ENCODE measurements at regions not wholly inside any gene's neighbourhood (a gene's known extent, or its start where the extent isn't known, plus 50 kb on each side); places are given as distances from the start of the nearest gene placed in this dataset.

DNA sequence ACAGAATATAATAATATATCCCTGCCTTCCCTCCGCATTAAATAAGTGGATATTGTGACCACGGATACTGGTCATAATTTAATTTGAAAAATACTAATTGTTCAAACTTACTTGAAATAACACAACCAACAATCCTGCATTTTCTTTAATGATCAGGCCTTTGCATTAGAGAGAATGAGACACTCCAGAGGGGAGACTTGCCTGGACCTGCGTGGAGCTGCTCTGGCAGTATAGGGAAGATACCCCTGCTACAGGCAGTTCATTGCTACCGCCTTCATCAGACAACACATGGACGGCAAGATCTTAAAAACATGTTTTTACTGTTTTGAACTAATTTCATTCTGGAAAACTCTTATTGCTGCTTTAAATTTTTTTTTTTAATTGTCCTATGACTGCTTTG, 211.0 kb upstream of the FAR2 start:
- DNase-seq (ENCODE audit: low read depth): no peak

- DNase-seq (ENCODE audit: low read depth): no peak
Observed at GRCh38 chr12:28938581-28939235, 210.4 kb upstream of the FAR2 start.

DNA sequence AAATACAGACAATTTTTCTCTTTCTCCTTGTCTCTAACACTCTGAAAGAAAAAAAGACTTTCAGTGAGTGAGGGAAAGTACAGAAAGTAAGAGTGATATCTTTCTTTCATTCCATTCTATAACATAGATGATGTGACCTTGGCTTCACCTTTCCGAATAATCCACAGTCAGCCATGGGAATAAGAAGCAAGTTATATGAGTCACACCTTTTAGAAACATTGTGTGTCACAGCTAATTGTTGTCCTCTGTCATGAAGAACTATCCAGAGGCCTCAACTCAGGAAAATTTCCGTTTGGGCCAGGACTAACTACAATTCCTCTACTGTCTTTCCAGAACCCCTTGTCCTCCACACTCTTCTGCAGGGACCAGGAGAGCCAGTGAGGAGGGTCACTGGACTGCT, 209.7 kb upstream of the FAR2 start:
- DNase-seq (ENCODE audit: low read depth): no peak

DNA sequence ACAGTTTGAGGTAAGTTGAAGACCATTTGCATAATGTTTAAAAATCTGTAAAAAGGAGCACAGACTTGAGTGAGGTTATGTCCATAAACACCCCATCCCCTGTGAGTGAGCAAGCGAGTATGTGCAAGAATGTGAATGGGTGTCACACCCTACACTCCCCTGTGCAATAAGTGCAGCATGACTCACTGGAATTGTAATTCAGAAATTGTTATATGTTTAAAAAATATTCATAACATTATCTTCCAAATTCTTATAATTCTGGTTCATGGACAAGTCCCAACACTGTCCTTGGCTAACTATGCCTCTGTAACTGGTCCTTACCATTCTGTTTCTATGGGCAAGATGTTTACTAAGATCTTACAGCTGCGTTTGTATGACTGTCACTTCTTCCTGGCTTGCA, 207.8 kb upstream of the FAR2 start:
- DNase-seq (ENCODE audit: low read depth): no peak

DNA sequence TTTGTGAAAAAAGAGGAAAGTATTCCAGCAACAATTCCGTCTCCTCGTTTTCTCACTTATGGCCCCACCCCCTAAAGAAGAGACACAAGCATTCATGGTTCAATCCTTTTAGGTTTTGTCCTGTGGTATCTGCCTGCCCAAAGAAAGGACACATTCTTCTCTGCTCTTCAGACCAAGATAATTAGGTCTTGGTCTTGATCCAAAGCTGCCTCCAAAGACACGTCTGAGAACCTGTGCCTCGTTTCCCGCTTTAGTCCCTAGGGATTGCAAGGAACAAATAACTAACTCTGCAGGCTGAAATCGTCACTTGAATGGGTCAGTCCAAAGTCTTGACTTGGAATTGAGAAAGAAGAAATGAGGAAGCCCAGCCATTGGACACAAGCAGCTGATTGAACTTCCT, 202.7 kb upstream of the FAR2 start:
- no peak for DNase-seq (ENCODE audit: low read depth)

- DNase-seq (ENCODE audit: low read depth): no peak
Observed at GRCh38 chr12:28948685-28949084, 200.4 kb upstream of the FAR2 start.

DNA sequence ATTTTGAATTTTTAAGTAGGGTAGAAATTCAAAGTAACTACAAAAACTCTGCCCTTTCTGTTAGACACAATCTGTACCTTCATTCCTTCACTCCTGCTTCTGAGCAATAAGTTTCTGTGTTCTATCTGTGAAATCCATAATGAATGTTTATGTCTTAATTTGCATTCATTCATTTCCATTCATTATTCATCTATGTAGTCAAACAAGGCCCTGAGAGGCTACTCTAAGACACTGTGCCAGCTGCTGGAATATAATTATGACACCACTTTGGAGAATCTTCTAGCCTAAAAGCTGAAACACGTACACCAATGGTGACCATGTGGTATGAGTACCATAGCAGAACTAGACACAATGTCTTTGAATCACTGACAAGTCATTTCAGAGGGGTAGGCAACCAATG, 199.9 kb upstream of the FAR2 start:
- DNase-seq (ENCODE audit: low read depth): no peak

DNA sequence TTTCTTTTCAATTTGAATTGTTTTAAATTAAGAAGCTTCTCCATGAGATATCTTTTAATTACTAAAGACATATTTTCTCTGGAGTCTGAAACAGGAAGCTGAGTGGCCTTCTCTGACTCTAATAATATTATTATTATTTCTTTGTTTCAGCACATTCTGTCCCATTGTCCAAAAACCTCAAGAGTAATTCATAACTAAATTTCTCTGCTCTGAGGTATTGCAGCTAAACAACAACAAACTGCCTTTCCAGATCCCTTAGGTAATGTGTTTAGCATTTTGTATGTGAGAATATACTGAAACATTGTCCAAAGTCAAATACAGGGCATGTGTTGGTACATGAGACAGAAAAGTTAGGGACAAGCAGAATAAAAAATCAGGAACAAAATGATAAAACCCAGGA, 199.0 kb upstream of the FAR2 start:
- no peak for DNase-seq (ENCODE audit: low read depth)

DNA sequence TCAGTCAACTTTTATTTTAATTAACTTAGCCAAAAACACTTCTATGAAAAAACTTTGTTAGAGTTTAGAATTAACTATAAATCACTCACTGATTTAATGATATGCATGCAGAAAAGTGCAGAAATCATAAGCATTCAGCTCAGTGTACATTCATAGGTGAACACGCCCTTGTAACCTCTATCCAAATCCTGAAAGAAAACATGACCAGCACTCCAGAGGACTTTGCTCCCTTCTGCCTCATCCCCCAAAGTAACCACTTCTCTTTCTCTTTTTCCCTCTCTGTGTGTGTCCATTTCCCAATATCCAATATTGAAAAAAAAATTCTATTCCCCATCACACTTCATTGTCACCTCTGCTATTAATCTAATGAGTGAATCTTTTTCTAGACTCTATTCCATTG, 197.1 kb upstream of the FAR2 start:
- DNase-seq (ENCODE audit: low read depth): no peak

DNA sequence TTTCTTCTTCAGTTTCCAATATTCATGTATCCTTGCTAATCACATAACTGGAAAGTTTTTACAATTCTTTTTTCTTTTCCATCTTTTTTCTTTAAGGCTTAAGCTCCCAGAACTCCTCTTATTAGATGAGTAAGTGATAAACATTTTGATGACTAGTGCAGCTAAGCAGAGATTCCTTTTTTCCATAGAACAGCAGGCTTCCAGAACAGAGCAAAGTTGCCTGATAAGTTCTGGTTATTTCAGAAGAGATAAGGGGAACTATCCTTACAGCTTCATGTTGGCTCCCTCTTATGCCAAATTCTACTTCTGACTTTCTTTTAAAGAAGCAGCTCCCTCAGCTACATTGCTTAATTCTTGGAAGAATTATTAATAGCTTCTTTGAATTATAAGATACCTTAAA, 194.7 kb upstream of the FAR2 start:
- no peak for DNase-seq (ENCODE audit: low read depth)

DNA sequence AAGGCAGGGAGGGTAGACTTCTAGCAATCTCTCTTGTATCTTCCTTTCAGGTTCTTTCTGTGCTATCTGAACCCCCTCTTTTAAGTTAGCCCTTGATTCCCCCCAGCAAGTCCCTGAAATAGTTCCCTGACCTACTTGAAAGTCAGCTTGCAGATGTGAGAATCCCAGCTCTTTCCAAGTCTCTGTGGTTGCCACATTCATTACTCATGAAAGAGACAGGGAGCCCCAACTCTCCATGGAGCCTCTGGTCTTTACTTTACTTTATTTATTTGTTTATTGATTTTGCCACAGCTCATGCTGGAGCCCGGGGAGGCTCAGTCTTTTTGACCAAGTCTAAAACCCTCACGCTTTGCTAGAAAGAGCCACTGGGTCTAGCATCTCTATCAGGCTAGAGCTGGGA, 193.6 kb upstream of the FAR2 start:
- no peak for DNase-seq (ENCODE audit: low read depth)

DNA sequence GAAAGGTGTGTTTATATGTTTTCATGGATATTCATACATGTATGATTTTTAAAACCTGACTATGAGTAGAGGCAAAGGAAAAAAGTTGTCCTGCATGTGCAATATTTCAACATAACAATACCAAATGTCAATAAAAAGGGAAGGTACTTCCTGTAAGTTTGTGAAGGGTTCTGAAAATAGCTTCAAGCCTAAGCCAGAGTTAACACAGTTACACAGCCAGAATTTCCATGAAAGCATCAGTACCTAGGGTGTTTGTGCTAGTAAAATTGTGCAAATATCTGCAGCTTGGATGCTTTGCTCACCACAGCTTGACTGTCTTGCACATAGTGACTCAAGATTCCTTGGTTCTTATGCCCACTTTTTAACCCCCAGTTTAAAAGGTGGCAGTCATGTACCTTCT, 193.1 kb upstream of the FAR2 start:
- DNase-seq (ENCODE audit: low read depth): no peak

- DNase-seq (ENCODE audit: low read depth): peak; percentile 28
Observed at GRCh38 chr12:28958553-28959195, 190.4 kb upstream of the FAR2 start.

DNA sequence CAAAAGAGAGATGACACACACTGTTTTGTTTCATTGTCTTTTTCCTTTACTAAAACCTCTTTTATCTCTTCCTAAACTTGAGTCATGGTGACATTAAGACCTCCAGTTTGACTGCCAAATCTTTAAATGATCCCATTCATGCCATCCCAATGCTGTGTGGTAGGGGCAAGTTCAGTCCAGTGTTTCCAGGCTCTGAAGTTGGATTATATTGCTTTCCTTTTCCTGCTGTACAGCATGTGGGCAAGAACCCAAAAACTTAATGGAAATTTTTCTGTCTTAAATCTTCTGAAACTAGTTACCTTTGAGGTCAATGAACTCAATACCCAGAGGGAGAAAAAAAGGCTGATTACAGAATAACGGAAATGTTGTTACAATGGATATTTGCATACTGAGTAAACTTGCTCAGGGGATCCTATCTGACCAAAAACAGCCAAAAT, 187.1 kb upstream of the FAR2 start:
- no peak for DNase-seq (ENCODE audit: low read depth)

DNA sequence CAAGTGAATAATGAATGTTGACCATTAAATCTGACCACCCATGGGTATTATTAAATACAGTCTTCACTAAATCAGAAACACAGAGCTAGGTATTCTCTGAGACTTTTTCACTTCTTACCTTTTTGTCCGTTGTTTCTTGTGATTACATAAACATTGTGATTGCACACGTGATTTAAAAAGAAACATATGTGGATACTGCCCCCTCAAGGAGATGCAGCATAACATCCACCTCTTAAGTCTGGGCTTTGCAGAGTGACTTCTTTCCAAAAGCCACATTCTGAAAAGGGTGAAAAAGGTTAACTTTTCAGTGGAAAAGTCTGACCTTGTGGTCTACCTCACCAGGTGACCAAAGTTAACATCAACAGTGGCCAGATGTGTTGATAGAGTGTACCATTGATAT, 185.5 kb upstream of the FAR2 start:
- DNase-seq (ENCODE audit: low read depth): no peak

DNA sequence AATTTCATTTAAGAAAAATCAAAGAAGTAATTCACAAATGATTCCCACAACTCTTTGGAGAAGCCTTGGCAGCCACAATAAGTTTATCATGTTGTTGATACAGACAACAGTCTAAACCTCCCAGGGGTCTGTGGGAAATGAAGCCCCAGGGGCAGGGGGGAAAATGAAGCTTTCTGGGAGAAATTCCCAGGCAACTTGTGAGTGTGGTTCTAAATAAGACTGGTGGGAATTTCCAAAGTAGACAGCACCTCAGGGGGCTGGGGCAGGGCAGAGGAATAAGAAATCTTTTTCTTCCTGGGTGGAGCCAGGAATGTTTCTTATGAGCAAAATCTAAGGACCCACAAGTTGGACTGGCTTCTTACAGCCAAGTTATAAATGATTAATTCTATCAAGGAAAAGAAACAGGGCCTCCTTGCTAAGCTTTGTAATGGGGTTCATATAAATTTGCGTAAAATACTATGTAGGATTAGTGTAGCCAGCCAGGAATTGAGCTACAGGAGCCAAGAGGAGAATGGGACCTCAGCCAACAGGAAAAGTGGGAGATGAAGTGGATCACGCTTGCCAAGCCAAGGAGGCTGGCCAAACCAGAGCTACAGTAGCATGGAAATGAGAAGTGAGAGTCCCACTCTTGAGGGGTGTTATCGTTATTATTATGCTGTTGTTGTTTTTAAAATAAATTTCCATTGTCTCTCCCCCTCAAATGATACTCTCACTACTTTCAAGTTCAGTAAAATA, 182.9 kb upstream of the FAR2 start:
- DNase-seq (ENCODE audit: low read depth): no peak

DNA sequence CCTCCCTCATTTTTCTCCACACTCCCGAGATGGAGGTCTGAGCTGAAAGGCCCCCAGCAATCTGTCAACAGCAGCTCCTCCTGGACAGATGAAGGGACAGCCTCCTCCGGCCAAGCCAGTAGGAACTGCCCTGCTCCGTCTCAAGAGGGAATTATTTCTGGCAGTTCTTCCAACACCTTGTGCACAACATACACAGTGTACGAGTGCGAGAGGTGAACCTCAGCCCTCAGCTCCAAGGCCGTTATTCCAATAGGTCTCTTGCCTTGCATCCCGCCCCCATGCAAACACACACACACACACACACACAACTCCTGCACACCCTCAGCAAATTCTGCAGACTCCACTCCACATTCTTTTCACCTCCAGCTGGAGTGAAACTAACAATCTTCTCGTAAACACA, 181.7 kb upstream of the FAR2 start:
- no peak for DNase-seq (ENCODE audit: low read depth)

GRCh38 chr12:28973491-28973890, 175.6 kb upstream of the FAR2 start:
- no peak for DNase-seq (ENCODE audit: low read depth)

DNA sequence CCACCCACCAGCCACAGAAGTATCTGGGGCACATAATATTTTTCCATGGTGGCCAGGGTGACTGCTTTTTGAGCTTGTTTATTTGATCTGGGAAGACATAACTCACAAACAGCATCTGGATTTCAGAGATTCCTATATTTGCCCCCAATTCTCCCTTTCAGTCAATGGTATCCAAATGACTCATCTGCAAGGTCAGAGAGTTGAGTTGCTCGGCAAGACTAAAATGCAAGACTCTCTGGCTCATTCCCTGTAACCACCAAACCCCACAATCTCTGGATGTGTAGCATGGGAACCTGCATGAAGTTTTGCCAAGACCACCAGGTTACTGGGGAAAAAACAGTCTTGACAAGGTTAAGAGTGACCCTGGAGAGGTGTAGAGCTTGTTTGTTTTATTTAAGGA, 174.9 kb upstream of the FAR2 start:
- DNase-seq (ENCODE audit: low read depth): no peak

DNA sequence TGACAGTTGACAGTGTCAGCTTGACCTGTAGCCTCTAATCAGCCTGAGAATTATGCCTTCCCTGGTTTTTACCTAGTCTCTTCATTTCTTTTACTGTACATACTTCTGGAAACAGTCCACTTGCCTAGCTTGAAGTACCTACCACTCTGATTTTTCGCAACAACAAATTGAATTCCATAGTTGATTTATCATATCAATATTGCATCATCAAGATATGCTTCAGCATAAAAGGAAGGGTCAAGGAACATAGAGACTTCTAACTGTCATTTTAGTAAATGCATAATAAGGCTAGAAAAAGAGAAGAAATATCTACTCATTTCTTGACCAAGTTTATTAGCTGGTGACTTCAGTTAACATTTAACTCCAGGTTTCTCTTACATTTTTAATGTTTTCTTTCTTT, 174.2 kb upstream of the FAR2 start:
- DNase-seq (ENCODE audit: low read depth): no peak

- DNase-seq (ENCODE audit: low read depth): no peak
Observed at GRCh38 chr12:28975564-28976340, 173.3 kb upstream of the FAR2 start.

DNA sequence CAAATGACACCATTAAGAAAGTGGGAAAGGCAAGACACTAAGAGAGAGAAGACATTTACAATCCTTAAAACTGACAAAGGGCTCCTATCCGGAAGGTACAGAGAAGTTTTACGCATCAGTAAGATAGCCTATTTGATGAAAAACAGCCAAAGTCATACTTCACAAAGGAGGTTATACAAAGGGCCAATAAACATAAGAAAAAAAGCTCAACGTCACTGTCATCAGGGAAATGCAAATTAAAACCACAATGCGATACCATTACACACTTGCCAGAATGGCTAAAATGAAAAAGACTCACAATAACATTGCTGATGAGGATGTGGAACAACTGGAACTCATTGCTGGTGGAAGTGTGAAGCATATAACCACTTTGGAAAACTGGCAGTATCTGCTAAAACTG, 168.6 kb upstream of the FAR2 start:
- no peak for DNase-seq (ENCODE audit: low read depth)

Data from GM04504 (cell line).